Nucleus accumbens (tissue), 56 donors: ENCODE measurements at regions not wholly inside any gene's neighbourhood (a gene's known extent, or its start where the extent isn't known, plus 50 kb on each side); places are given as distances from the start of the nearest gene placed in this dataset.
A peak's percentile ranks its signal among the peaks of the same experiment; 100 is the strongest.

Source experiments
- DNase-seq, 56 donors: peaks; one replicate each; lab custom pipeline; 2025; lab: John Stamatoyannopoulos, UW

- DNase-seq, result no peak
Measured at GRCh38 chr13:109383683-109384082, 402.7 kb downstream of the IRS2 start.

GRCh38 chr13:109381546-109382180 is 404.7 kb downstream of the IRS2 start:
- no peak for DNase-seq

DNA sequence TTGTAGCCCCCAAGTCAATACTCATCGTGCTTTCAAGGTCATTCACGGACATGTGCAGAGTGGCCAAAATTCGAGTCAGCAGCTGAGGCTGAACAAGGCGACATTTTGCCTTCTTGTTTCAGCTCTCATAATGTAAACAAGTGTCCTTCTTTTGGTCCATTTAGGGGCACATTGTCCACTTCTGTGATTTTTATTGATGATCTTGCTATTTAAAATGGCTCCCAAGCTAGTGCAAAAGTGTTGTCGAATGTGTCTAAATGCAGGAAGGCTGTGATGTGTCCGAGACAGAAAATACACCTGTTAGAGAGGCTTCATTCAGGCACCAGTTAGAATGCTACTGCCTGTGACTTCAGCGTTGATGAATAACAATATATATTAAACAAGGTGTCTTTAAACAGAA is 405.9 kb downstream of the IRS2 start:
- no peak for DNase-seq

DNA sequence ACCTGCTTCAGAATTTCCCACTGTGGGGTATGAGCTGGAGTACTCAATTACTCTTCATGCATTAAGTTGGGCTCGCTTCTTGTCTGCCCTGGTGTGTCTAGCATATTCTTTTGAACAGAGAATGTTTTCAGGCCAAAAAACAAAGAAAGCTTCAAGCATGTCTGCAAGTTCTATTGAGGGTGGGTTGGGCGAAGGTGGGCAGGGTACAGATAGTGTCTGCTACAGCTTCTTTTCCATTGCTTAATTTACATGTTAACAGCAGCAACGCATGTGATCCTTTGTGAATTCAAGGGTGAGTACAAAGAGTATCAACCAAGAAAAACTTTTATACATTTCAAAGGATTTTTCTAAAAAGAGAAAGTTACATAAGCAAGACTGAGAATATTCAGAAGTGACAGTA is 406.5 kb downstream of the IRS2 start:
- peak in 9 of 56 donors; percentile 6 to 43 (median 12) for DNase-seq

DNA sequence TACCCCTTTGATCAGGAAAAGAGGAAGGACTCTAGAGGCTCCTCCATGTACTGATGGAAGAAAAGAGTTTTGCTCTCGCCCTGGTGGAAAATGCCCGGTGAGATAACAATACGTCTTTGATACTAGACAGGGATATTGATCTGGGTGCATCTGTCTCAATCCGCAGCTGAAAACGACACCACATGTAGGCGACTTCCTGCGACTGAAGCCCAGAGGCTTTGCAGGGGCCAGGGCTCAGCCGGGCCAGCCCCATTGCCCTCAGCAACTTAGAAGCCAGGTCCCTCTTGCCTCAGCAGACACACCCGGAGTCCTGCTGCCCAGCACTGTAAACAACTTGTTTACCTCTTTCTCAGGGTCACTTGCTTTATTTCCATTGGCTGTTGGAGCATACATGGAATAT is 409.4 kb downstream of the IRS2 start:
- DNase-seq, result no peak

DNA sequence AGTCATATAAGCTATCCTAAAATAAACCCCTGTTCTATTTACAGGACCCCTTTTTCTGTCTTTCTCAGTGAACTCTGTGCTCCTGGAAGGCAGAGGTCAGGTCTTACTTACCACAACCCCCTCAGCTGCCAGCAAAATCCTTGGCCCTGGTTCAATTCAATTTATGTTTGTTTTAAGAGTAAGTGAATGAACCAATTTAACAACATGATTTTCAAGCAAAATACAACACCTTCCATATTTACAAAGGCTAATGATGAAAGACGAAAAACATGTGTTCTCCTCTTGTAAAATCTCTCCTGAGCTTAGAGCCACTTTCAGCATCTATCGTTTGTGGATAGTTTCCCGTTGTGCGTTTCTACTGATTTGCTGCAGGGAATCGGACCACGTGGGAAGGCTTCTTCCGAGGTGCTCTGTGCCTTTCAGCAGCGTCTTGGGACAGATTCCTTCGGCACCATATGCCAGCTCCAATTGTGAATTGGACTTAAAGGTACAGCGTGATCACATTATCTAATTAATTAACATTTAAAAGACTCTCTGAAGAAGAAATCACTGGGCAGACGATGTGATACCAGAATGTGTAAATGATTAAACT is 411.7 kb downstream of the IRS2 start:
- DNase-seq, result no peak

DNA sequence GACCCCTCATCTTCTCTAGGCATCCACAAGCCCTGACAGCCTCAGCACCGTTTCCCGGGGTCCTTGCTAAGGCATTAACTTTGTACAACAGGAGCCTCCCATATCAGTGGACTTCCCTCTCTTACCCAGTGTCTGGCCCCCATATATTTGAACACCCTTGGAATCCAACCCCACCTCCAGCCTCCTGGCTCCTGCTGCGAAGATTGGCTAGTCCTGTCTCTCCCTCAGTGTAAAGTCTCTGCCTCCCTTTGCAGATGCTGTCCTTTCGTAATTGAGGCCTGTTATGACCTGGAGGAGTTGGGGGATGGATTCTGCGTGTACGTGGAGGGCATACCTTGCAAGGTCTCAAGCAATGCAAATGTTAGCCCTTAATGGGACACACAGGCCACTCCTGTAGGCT is 413.7 kb downstream of the IRS2 start:
- DNase-seq, result no peak

GRCh38 chr13:109371066-109371465 is 415.3 kb downstream of the IRS2 start:
- no peak for DNase-seq

- DNase-seq, result no peak
Measured at GRCh38 chr13:109370496-109370895, 415.9 kb downstream of the IRS2 start.

GRCh38 chr13:109369353-109370052 is 416.9 kb downstream of the IRS2 start:
- peak in 41 of 56 donors; percentile 11 to 76 (median 42) for DNase-seq

DNA sequence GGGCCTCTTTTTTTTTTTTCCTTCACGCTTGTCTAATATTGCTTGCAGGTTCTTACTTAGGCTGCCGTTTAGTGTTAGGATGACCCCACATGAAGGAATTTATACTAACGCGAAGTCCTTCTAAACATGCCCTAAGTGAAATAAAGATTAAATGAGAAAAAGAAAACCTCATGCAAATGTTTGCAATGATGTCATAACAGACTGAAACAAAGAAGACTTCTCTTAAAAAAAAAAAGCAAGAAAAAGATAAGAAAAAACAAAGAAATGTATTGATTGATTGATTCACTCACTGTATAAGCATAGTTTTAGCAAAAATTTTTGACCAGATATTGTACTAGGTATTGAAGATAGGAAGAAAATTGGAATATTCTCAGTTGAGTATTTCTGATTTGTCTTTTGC is 418.2 kb downstream of the IRS2 start:
- no peak for DNase-seq

- no peak for DNase-seq
Measured at GRCh38 chr13:109366525-109366924, 419.9 kb downstream of the IRS2 start.

DNA sequence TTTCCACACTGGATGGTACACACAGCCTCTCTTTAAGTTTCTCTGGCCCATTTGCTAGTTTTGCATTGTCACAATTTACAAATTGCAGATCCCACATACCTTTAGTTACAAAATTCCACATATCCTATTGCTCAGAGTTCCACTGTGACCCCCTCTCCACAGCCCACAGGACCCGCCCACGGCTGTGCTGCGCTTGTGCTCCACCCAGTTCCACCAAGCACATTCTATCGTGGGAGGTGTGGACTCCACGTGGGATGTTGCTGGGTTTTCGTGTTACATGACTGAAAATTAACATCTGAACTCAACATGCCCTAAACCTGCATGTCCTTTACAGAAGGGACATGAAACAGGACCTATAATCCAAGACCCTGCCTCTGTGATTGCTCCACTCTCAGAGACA is 423.0 kb downstream of the IRS2 start:
- DNase-seq, result no peak

DNA sequence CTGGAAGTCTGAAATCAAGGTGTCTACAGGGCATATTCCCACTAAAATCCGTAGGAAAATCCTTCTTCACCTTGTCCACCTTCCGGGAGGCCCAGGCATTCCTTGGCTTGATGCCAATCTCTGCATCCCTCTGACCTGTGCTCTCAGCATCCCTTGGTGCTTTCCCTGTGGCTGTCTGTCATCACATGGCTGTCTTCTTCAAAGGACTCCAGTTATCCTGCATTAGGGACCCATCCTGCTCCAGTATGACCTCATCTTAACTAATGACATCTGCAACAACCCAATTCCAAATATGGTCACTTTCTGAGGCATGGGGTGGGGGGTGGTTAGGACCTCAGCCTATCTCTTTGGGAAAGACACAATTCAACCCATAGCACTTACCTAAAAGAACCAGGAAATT is 423.8 kb downstream of the IRS2 start:
- no peak for DNase-seq

- peak in 6 of 56 donors; percentile 8 to 45 (median 10) for DNase-seq
Measured at GRCh38 chr13:109361562-109362289, 424.7 kb downstream of the IRS2 start.

DNA sequence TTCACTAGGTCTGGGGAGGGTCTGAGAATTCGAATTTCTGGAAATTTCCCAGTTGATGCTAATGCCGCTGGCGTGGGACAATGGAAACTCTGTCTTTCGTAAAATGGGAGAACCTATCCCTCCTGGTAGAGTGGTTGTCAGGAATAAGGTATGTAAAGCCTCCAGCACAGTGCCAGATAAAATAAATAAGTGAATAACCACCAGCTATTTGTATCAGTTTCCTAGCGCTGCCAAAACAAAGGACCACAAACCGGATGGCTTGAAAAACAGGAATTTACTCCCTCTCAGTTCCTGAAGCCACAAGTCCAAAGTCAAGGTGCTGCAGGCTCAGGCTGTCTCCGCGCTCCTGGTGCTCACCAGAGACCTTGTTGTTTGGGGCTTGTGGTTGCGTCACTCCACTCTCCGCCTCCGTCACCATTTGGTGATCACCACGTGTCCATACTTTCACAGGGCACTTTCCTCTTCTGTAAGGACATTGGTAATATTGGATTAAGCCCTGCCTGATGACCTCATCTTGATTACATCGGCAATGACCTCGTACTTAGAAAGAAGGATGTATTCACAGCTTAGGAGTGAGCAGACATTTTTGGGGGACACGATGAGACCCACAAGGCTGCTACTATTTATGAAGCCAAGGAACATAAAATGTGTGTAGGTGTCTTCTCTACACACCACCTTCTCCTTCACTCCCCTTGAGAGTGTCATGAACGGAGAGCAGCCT is 428.5 kb downstream of the IRS2 start:
- DNase-seq, result no peak

DNA sequence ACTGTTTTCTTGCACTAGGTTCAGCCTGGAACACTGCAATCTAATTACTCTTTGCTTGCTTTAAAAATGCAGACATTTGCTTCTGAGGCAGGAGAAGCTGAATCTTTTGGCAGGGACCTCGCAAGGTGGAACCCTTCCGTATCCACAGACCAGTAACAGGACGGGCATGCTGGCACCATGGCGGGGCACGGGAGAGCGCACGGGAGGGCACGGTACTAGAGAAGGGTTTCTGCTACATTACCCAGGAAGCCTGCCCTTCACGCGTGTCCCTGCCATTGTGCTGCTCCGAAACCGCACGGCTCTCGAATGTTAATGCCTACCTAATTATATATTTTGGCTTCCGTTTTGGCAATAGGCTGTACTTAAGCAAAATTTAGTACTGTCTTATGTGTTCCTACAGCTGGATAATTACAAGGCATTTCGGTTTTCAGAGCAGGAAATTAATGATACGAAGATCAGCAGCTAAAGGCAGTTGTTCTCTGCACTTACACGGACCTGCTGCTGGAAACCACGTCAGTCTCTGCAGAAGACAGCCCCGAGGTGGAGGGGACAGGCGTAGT is 430.4 kb downstream of the IRS2 start:
- peak in 1 of 56 donors; percentile 16 for DNase-seq

DNA sequence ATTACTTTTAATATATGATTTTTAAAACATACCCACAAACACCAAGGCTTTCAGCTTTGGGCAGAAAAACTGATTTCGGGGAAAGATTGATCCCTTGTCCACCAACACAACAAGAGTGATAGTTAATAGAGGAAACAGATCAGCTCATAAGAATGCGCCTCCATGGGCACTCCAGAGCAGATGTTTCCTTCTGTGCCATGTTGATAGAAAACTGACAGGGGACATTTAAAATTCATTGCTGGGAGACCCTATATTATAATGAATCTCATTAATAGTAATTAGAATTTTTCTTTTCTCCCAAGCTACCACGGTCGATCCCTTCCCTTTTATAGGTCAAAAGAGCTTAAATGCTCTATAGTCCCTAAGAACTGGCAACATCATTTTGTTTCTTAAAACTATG is 431.2 kb downstream of the IRS2 start:
- no peak for DNase-seq

- DNase-seq, result no peak
Measured at GRCh38 chr13:109351236-109351635, 435.1 kb downstream of the IRS2 start.

DNA sequence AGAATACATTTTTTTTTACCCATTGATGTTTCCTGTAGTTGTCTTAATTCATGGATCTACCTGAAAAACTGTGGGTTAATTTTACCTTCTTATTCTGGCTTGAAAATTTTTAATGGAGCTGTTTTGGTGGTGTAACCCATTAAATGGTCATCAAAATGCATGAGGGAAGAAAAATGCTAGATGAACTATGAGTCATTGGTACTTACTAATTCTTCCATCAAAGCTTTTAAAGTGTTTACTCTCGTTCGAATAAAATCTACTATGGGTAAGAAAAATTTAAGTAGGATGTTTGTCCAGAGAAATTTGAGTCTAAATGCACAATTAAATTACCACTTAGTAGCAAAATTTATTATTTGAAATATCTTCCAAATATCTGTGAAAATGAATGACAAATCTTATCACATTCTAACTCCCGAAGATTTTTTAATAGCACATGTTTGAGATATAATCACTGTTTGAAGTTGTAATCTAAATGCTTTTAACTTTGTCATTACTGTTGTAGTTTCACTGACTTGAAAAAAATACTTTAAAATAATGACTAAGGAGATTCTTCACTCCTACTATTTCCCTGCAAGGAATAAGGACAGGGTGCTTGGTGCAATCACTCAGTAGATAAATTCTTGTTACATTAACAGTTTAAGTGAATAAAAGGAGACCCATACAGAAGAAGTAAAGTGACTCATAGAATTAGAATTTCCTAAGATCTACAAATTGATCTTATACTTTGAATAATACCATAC is 437.7 kb downstream of the IRS2 start:
- no peak for DNase-seq
